Prostate gland (tissue), 2 donors: ENCODE measurements at regions not wholly inside any gene's neighbourhood (a gene's known extent, or its start where the extent isn't known, plus 50 kb on each side); places are given as distances from the start of the nearest gene placed in this dataset.

Source experiments
- POLR2A ChIP-seq: fragments of 450-650 bp; IDR thresholded peaks from one replicate; pipeline ENCODE4 v1.6.1; 2016; ENCODE audit warnings: antibody characterized with exemption, mild to moderate bottlenecking
- POLR2AphosphoS5 ChIP-seq: sonication (generic); formaldehyde crosslinking; IDR thresholded peaks from one replicate; pipeline ENCODE4 v1.6.1; 2017; ENCODE audit warnings: antibody characterized with exemption
- TF ChIP-seq, protein P1 (sequence below), 4 experiments: fragments of 200-600 bp in 2 of 4; fragments of 450-650 bp in 2 of 4; sonication (generic) in 2 of 4; IDR thresholded peaks; 1 replicate in 3 of 4; 2 replicates in 1 of 4; pipeline ENCODE4 v1.5.1; 2016 to 2019; ENCODE audit warnings: antibody characterized with exemption in 4 of 4, mild to moderate bottlenecking in 2 of 4, moderate library complexity in 2 of 4

DNA sequence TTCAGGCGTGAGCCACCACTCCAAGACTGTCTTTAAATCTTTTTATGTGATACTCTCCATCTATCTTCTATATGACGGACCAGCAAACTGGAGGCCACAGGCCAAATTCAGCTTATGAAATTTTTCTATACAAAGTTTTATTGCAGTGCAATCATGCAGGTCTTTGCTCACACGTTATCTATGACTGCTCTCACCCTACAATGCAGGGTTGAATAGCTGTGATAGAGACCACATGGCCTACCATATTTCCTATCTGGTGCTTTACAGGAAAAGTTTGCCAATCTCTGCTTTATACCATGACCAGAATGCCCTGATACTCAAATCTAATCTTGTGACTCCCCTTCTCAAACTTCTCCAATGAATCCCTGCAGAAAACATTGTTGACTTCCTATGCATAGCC is 89.5 kb upstream of the ACBD5 start:
- TF ChIP-seq, protein P1, sequence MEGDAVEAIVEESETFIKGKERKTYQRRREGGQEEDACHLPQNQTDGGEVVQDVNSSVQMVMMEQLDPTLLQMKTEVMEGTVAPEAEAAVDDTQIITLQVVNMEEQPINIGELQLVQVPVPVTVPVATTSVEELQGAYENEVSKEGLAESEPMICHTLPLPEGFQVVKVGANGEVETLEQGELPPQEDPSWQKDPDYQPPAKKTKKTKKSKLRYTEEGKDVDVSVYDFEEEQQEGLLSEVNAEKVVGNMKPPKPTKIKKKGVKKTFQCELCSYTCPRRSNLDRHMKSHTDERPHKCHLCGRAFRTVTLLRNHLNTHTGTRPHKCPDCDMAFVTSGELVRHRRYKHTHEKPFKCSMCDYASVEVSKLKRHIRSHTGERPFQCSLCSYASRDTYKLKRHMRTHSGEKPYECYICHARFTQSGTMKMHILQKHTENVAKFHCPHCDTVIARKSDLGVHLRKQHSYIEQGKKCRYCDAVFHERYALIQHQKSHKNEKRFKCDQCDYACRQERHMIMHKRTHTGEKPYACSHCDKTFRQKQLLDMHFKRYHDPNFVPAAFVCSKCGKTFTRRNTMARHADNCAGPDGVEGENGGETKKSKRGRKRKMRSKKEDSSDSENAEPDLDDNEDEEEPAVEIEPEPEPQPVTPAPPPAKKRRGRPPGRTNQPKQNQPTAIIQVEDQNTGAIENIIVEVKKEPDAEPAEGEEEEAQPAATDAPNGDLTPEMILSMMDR (IDR thresholded peaks at IDR 0.05), result no peak
- TF ChIP-seq POLR2A, result no peak
- TF ChIP-seq POLR2AphosphoS5, result no peak
